Prostate gland (tissue), 2 donors: ENCODE measurements at regions not wholly inside any gene's neighbourhood (a gene's known extent, or its start where the extent isn't known, plus 50 kb on each side); places are given as distances from the start of the nearest gene placed in this dataset.

Experiments
- POLR2A ChIP-seq: fragments of 450-650 bp; IDR thresholded peaks from one replicate; pipeline ENCODE4 v1.6.1; 2016; ENCODE audit warnings: antibody characterized with exemption, mild to moderate bottlenecking
- POLR2AphosphoS5 ChIP-seq: sonication (generic); formaldehyde crosslinking; IDR thresholded peaks from one replicate; pipeline ENCODE4 v1.6.1; 2017; ENCODE audit warnings: antibody characterized with exemption
- TF ChIP-seq, protein P1 (sequence below), 4 experiments: fragments of 200-600 bp in 2 of 4; fragments of 450-650 bp in 2 of 4; sonication (generic) in 2 of 4; IDR thresholded peaks; 1 replicate in 3 of 4; 2 replicates in 1 of 4; pipeline ENCODE4 v1.5.1; 2016 to 2019; ENCODE audit warnings: antibody characterized with exemption in 4 of 4, mild to moderate bottlenecking in 2 of 4, moderate library complexity in 2 of 4

DNA sequence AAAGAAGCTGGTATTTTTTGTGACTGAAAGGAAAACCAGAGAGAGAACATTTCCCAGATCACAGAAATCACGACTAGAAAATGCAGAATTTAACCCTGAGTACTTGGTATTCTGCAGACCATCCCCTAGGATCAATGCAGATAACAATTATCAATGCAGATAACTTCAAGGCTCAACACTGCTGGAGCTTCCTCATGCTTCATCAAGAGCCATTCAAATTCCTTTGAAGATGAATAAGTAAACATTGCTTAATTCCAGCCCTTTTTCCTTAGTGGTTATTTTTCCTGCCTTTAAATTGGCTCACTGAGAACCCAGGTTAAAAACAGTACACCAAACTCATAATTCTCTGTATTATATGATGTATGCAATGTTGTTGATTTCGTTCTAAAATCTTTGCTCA is 370.1 kb upstream of the TLE4 start:
- TF ChIP-seq POLR2AphosphoS5 (no peak), POLR2A (no peak)
- TF ChIP-seq, protein P1, sequence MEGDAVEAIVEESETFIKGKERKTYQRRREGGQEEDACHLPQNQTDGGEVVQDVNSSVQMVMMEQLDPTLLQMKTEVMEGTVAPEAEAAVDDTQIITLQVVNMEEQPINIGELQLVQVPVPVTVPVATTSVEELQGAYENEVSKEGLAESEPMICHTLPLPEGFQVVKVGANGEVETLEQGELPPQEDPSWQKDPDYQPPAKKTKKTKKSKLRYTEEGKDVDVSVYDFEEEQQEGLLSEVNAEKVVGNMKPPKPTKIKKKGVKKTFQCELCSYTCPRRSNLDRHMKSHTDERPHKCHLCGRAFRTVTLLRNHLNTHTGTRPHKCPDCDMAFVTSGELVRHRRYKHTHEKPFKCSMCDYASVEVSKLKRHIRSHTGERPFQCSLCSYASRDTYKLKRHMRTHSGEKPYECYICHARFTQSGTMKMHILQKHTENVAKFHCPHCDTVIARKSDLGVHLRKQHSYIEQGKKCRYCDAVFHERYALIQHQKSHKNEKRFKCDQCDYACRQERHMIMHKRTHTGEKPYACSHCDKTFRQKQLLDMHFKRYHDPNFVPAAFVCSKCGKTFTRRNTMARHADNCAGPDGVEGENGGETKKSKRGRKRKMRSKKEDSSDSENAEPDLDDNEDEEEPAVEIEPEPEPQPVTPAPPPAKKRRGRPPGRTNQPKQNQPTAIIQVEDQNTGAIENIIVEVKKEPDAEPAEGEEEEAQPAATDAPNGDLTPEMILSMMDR (IDR thresholded peaks at IDR 0.05) = no peak
